Suprapubic skin (tissue), 4 donors: ENCODE measurements at regions not wholly inside any gene's neighbourhood (a gene's known extent, or its start where the extent isn't known, plus 50 kb on each side); places are given as distances from the start of the nearest gene placed in this dataset.

Experiments used
- DNase-seq, 2 donors: peaks; one replicate each; pipeline ENCODE4 v3.0.0-alpha.2; 2019; ENCODE audit warnings: low spot score in 2 of 2
- H3K27ac ChIP-seq: fragments of 200-600 bp; sonication (generic); one replicate; pipeline ENCODE4 v1.5.1; 2019
- H3K27me3 ChIP-seq: fragments of 200-600 bp; sonication (generic); one replicate; pipeline ENCODE4 v1.5.1; 2019
- H3K36me3 ChIP-seq: fragments of 200-600 bp; sonication (generic); one replicate; pipeline ENCODE4 v1.5.1; 2019
- H3K4me1 ChIP-seq: fragments of 200-600 bp; sonication (generic); one replicate; pipeline ENCODE4 v1.5.1; 2019
- H3K4me3 ChIP-seq: fragments of 200-600 bp; sonication (generic); one replicate; pipeline ENCODE4 v1.5.1; 2019; ENCODE audit warnings: mild to moderate bottlenecking
- H3K9me3 ChIP-seq: fragments of 200-600 bp; sonication (generic); one replicate; pipeline ENCODE4 v1.5.1; 2019
- EP300 ChIP-seq: sonication (generic); formaldehyde crosslinking; IDR thresholded peaks from one replicate; pipeline ENCODE4 v1.6.1; 2017; ENCODE audit warnings: antibody characterized with exemption
- POLR2A ChIP-seq, 2 donors: fragments of 450-650 bp; IDR thresholded peaks; one replicate each; pipeline ENCODE4 v1.6.1; 2017; ENCODE audit warnings: antibody characterized with exemption in 2 of 2, mild to moderate bottlenecking in 2 of 2, moderate library complexity in 2 of 2
- POLR2AphosphoS5 ChIP-seq, 3 donors: sonication (generic); formaldehyde crosslinking; IDR thresholded peaks; one replicate each; pipeline ENCODE4 v1.6.1; 2017; ENCODE audit warnings: antibody characterized with exemption in 3 of 3
- WGBS: methylation state at CpG from one replicate; pipeline ENCODE4 v1.1.5; 2018; 5-methylcytosine and 5-hydroxymethylcytosine counted together
- TF ChIP-seq, protein P1 (sequence below), 2 donors: fragments of 200-600 bp in 1 of 2; fragments of 450-650 bp in 1 of 2; sonication (generic) in 1 of 2; IDR thresholded peaks; one replicate each; pipeline ENCODE4 v1.5.1; 2016 to 2019; ENCODE audit warnings: antibody characterized with exemption in 2 of 2, mild to moderate bottlenecking in 1 of 2, moderate library complexity in 1 of 2

DNA sequence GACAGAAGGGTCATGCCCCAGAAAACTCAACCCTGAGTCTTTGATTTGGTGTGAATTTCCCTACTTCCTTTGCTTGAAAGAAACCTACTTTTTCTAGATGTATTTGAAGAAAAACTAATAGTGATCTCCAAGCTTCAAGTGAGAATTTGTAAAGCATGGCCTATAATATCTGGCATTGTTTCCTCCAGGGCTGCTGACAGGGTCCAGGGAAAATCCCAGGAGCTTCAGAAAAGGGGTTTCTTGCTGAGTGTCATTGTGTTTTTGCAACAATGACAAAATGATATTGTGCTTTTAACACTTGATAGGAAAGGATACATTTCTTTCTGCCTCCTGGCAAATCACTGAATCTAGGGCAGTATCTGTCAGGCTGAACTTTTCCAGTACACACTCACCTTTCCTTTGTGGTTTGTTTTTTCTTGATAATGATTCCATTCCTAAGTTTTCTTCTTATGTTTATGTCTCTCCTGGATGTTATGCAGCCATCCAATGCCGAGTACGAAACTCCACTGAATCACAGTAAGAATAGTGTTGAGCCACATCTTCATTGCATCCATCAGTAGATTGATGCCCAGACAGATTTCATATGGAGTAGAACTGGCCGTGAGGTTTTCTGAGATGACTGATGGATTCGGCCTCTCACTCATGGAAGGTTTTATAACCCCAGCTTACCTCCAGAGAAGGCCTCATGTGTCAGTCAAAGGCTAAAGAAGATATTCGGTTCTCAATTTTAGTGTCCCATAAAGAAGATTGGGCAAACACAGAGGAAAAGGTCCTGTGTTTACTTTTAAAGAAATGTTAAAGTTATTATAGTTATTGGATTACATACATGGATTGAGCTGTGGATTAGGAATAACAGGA lies 76.9 kb upstream of the STEAP1B start:
- no peaks in the 10 kb centered on the region for H3K9me3 ChIP-seq
- no peak overlapping the region for H3K4me3 ChIP-seq
- peaks cover 18% of the 10 kb centered on the region for H3K4me1 ChIP-seq
- peak overlapping the region; percentile 6 for H3K27ac ChIP-seq
- TF ChIP-seq, protein P1, sequence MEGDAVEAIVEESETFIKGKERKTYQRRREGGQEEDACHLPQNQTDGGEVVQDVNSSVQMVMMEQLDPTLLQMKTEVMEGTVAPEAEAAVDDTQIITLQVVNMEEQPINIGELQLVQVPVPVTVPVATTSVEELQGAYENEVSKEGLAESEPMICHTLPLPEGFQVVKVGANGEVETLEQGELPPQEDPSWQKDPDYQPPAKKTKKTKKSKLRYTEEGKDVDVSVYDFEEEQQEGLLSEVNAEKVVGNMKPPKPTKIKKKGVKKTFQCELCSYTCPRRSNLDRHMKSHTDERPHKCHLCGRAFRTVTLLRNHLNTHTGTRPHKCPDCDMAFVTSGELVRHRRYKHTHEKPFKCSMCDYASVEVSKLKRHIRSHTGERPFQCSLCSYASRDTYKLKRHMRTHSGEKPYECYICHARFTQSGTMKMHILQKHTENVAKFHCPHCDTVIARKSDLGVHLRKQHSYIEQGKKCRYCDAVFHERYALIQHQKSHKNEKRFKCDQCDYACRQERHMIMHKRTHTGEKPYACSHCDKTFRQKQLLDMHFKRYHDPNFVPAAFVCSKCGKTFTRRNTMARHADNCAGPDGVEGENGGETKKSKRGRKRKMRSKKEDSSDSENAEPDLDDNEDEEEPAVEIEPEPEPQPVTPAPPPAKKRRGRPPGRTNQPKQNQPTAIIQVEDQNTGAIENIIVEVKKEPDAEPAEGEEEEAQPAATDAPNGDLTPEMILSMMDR (IDR thresholded peaks at IDR 0.05), result no peak
- no peak for TF ChIP-seq POLR2A (IDR thresholded peaks at IDR 0.05)
- TF ChIP-seq EP300, result no peak
- TF ChIP-seq POLR2AphosphoS5 (IDR thresholded peaks at IDR 0.05), result no peak
- H3K36me3 ChIP-seq, result no peaks in the 10 kb centered on the region
- no peaks in the 10 kb centered on the region for H3K27me3 ChIP-seq
- 87% methylated on average over 5 of the region's 5 CpGs for whole genome bisulfite sequencing
- DNase-seq, result no peak

DNA sequence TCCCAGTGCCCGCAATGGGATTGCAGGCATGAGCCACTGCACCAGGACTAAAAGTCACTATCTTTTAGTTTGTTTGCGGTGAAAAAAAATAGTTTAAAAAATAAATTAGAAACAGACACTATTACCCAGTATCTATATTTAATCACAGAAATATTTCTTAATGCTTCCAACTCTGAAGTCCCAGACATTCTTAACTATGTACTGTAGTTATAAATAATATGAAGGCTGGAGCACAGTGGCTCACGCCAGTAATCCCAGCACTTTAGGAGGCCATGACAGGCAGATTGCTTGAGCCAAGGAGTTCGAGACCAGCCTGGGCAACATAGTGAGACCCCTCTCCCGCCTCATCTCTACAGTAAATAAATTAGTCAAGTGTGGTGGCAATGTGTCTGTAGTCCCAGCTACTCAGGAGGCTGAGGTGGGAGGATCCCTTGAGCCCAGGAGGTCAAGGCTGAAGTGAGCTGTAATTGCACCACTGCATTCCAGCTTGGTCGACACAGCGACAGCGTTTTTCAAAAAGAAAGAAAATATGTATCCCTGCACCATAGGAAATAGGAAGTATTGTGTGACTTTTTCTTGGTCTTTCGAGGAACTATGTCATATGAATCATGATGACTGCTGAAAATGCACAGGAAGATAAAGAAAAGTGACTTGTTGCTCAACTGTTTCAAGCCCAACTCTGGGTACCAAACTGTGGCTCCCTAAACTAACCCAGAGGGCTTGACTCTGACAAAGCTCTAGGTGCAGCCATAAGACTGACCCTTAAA lies 74.9 kb upstream of the STEAP1B start:
- DNase-seq, result no peak
- Histone ChIP-seq H3K4me1 (peaks cover 18% of the 10 kb centered on the region), H3K36me3 (no peaks in the 10 kb centered on the region)

DNA sequence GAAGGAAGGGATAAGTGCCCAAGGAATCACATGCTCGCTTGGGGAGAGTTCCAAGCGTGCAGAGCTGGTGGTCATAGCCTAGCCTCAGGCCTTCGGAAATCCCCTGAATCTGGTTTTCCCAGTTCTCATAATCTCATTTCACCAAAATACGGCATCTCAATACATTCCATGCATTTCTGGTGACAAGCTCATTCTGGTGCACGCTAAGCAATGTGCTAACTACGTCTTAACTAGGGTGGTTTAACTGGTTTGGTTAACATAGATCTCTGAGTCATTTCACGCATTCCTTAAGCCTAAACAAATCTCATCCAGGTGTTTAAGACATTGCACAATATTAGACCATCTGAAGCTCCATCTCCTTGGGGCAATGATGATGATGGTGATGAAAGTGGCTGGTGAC lies 72.9 kb upstream of the STEAP1B start:
- WGBS, result 52% methylated on average over 6 of the region's 7 CpGs
- DNase-seq, result no peak
- H3K27ac ChIP-seq, result no peak overlapping the region
- no peaks in the 10 kb centered on the region for H3K27me3 ChIP-seq
- no peak overlapping the region for H3K4me3 ChIP-seq
- no peaks in the 10 kb centered on the region for H3K9me3 ChIP-seq
- H3K4me1 ChIP-seq, result peaks cover 12% of the 10 kb centered on the region
- TF ChIP-seq POLR2A (IDR thresholded peaks at IDR 0.05), result no peak
- no peak for TF ChIP-seq EP300
- TF ChIP-seq, protein P1 (IDR thresholded peaks at IDR 0.05), result no peak
- no peak for TF ChIP-seq POLR2AphosphoS5 (IDR thresholded peaks at IDR 0.05)
- no peaks in the 10 kb centered on the region for H3K36me3 ChIP-seq

More for the DNA sequence above, 74.9 kb upstream of the STEAP1B start:
- Histone ChIP-seq H3K4me3 (no peak overlapping the region), H3K27me3 (no peaks in the 10 kb centered on the region), H3K27ac (no peak overlapping the region), H3K9me3 (no peaks in the 10 kb centered on the region)
- WGBS, result 71% methylated on average over 9 of the region's 9 CpGs
- TF ChIP-seq POLR2A (IDR thresholded peaks at IDR 0.05), result no peak
- TF ChIP-seq EP300, result no peak
- TF ChIP-seq POLR2AphosphoS5 (IDR thresholded peaks at IDR 0.05), result no peak
- TF ChIP-seq, protein P1 (IDR thresholded peaks at IDR 0.05), result no peak

DNA sequence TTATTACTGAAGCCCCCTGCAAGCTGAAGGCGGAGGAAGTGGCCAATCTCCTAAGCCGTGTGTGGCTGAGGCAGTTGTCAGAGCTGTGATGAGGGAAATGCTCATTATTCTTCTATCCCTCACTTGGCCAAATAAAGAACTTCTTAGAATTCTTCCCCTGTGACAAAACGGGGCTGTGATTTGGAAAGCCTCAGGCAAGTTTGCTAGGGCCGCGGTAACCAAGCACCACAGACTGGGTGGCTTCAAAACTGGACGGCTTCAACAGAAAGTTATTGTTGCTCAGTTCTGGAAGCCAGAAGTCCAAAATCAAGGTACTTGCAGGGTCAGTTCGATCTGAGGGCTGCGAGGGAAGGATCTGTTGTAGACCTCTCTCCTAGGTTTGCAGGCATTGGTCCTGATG lies 72.3 kb upstream of the STEAP1B start:
- Histone ChIP-seq H3K9me3 (no peaks in the 10 kb centered on the region), H3K4me3 (no peak overlapping the region), H3K4me1 (peaks cover 8% of the 10 kb centered on the region), H3K36me3 (no peaks in the 10 kb centered on the region), H3K27me3 (no peaks in the 10 kb centered on the region), H3K27ac (no peak overlapping the region)
- WGBS, result 51% methylated on average over 8 of the region's 8 CpGs
- TF ChIP-seq EP300 (no peak), POLR2AphosphoS5 (IDR thresholded peaks at IDR 0.05) (no peak), POLR2A (IDR thresholded peaks at IDR 0.05) (no peak)
- TF ChIP-seq, protein P1 (IDR thresholded peaks at IDR 0.05), result no peak
- no peak for DNase-seq

DNA sequence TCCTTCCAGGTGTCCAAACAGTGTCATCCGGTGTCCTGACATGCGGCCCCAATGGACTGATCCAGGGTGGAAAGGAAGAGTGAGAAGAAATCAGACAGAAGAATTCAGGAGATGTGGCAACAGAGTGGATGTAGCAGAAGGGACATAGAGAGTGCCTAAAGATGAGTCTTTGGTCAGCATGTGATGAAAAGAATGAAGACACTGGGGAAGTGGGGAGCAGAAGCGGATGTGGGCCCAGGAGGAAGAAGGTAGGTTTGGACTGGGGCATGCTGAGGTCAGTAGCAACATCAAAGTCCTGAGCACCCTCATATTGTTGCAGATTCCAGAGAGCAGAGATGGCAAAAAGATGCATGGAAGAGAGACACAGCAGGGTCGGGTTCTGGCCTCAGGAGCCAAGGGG lies 71.8 kb upstream of the STEAP1B start:
- no peak overlapping the region for H3K4me3 ChIP-seq
- no peak for DNase-seq
- TF ChIP-seq EP300 (no peak), POLR2A (IDR thresholded peaks at IDR 0.05) (no peak), POLR2AphosphoS5 (IDR thresholded peaks at IDR 0.05) (no peak)
- TF ChIP-seq, protein P1 (IDR thresholded peaks at IDR 0.05), result no peak
- WGBS, result 94% methylated on average over 4 of the region's 4 CpGs
- no peak overlapping the region for H3K27ac ChIP-seq
- no peaks in the 10 kb centered on the region for H3K27me3 ChIP-seq
- H3K4me1 ChIP-seq, result peaks cover 2% of the 10 kb centered on the region
- H3K36me3 ChIP-seq, result no peaks in the 10 kb centered on the region
- H3K9me3 ChIP-seq, result no peaks in the 10 kb centered on the region
